GM12872 (cell line): ENCODE measurements at regions not wholly inside any gene's neighbourhood (a gene's known extent, or its start where the extent isn't known, plus 50 kb on each side); places are given as distances from the start of the nearest gene placed in this dataset.

Source experiments
- TF ChIP-seq, protein P1 (sequence below): IDR thresholded peaks from 3 replicates; pipeline ENCODE4 v1.5.1; 2011; ENCODE audit warnings: low read depth, mild to moderate bottlenecking, low read length, moderate library complexity; ENCODE audit not compliant: insufficient read depth

DNA sequence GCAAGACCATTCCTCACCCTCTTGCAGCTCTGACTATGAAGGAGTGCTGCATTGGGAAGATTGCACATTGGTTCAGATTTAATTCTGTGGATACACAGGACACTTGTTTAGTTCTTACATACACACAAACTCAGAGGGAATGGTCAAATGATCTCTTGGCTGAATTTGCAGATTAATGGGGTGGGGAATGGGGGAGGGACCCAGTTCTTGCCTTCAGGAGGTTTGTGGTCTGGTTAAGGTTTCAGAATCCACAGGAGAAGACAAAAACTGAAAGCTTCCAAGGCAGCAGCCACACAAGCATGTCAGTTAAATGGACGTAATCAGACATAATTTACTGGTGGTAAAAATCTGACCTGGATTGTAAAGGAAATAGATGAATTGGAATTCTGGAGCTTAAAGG lies 257.1 kb upstream of the ROPN1 start:
- TF ChIP-seq, protein P1, sequence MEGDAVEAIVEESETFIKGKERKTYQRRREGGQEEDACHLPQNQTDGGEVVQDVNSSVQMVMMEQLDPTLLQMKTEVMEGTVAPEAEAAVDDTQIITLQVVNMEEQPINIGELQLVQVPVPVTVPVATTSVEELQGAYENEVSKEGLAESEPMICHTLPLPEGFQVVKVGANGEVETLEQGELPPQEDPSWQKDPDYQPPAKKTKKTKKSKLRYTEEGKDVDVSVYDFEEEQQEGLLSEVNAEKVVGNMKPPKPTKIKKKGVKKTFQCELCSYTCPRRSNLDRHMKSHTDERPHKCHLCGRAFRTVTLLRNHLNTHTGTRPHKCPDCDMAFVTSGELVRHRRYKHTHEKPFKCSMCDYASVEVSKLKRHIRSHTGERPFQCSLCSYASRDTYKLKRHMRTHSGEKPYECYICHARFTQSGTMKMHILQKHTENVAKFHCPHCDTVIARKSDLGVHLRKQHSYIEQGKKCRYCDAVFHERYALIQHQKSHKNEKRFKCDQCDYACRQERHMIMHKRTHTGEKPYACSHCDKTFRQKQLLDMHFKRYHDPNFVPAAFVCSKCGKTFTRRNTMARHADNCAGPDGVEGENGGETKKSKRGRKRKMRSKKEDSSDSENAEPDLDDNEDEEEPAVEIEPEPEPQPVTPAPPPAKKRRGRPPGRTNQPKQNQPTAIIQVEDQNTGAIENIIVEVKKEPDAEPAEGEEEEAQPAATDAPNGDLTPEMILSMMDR = no peak

- TF ChIP-seq, protein P1 = no peak
Measured at GRCh38 chr3:124250053-124250452, 258.1 kb upstream of the ROPN1 start.

- TF ChIP-seq, protein P1 = no peak
Measured at GRCh38 chr3:124256156-124256555, 264.2 kb upstream of the ROPN1 start.

- TF ChIP-seq, protein P1 = no peak
Measured at GRCh38 chr3:124256599-124256998, 264.7 kb upstream of the ROPN1 start.

DNA sequence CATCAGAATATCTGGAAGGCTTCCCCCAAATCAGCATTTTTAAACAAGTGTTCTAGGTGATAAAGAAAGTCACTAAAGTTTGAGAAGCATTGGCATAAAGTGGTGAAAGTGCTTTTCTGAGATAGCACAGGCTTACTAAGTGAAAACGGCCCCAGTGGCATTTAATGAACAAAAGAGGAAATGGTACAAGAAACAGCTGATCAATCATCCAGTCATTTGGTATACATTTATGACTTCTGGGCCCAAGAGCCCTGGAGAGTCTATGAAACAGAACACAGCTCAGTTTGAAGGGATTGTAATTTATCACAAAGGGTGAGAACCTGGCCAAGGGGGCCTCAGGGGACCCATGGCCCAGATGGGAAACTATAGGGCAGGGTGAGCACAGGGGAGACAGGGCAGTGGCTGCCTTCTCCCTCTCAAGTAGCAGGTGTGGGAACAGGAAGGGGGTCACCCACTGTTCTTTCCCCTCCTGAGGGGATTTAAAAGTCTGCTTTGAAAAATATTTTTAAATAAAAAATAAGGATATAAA lies 265.5 kb upstream of the ROPN1 start:
- TF ChIP-seq, protein P1 = no peak

- TF ChIP-seq, protein P1 = no peak
Measured at GRCh38 chr3:124258057-124258500, 266.2 kb upstream of the ROPN1 start.

GRCh38 chr3:124260206-124260915 lies 268.4 kb upstream of the ROPN1 start:
- TF ChIP-seq, protein P1 = no peak
